Prostate gland (tissue), 2 donors: ENCODE measurements at regions not wholly inside any gene's neighbourhood (a gene's known extent, or its start where the extent isn't known, plus 50 kb on each side); places are given as distances from the start of the nearest gene placed in this dataset.

Experiments
- DNase-seq: peaks from one replicate; pipeline ENCODE4 v3.0.0-alpha.2; 2019; ENCODE audit warnings: low spot score
- H3K27ac ChIP-seq, 2 donors: fragments of 200-600 bp; sonication (generic); 2 replicates each; pipeline ENCODE4 v1.5.1; 2017 to 2019
- H3K27me3 ChIP-seq: fragments of 200-600 bp; sonication (generic); replicated peaks from 2 replicates; pipeline ENCODE4 v1.5.1; 2019; ENCODE audit not compliant: insufficient read depth
- H3K36me3 ChIP-seq, 2 donors: fragments of 200-600 bp; sonication (generic); 1 replicate in 1 of 2; 2 replicates in 1 of 2; pipeline versions ENCODE4 v1.5.1 to v1.8.1; 2017 to 2019
- H3K4me1 ChIP-seq: fragments of 200-600 bp; sonication (generic); replicated peaks from 2 replicates; pipeline ENCODE4 v1.5.1; 2019
- H3K4me3 ChIP-seq, 2 donors: fragments of 200-600 bp; sonication (generic); 2 replicates each; pipeline ENCODE4 v1.5.1; 2017 to 2019
- H3K9me3 ChIP-seq: fragments of 200-600 bp; sonication (generic); 2 replicates; pipeline ENCODE4 v1.5.1; 2017
- CTCF ChIP-seq, 4 experiments: fragments of 200-600 bp in 2 of 4; fragments of 450-650 bp in 2 of 4; sonication (generic) in 2 of 4; IDR thresholded peaks; 1 replicate in 3 of 4; 2 replicates in 1 of 4; pipeline ENCODE4 v1.5.1; 2016 to 2019; ENCODE audit warnings: antibody characterized with exemption in 4 of 4, mild to moderate bottlenecking in 2 of 4, moderate library complexity in 2 of 4
- POLR2A ChIP-seq: fragments of 450-650 bp; IDR thresholded peaks from one replicate; pipeline ENCODE4 v1.6.1; 2016; ENCODE audit warnings: antibody characterized with exemption, mild to moderate bottlenecking
- POLR2AphosphoS5 ChIP-seq: sonication (generic); formaldehyde crosslinking; IDR thresholded peaks from one replicate; pipeline ENCODE4 v1.6.1; 2017; ENCODE audit warnings: antibody characterized with exemption
- WGBS: methylation state at CpG from one replicate; pipeline ENCODE4 v1.1.5; 2018; 5-methylcytosine and 5-hydroxymethylcytosine counted together
- intact Hi-C: fragments of 100-400 bp; cut with DNase I; formaldehyde crosslinking; loops from one replicate; pipeline ENCODE4 v1.14.2; 2022

- intact Hi-C loops, result no loop called here
- Histone ChIP-seq H3K27ac (no peak overlapping the region), H3K36me3 (no peaks in the 10 kb centered on the region), H3K4me3 (no peak overlapping the region), H3K4me1 (no peaks in the 10 kb centered on the region), H3K9me3 (no peaks in the 10 kb centered on the region), H3K27me3 (no peaks in the 10 kb centered on the region)
- TF ChIP-seq CTCF (IDR thresholded peaks at IDR 0.05), result no peak
- TF ChIP-seq POLR2A, result no peak
- no peak for TF ChIP-seq POLR2AphosphoS5
- DNase-seq, result no peak
- WGBS, result 82% methylated on average over 4 of the region's 4 CpGs
Observed at GRCh38 chr3:99526921-99527320, 111.5 kb upstream of the COL8A1 start.

GRCh38 chr3:99524559-99524958 is 113.8 kb upstream of the COL8A1 start:
- H3K9me3 ChIP-seq, result no peaks in the 10 kb centered on the region
- DNase-seq, result no peak
- intact Hi-C loops, result no loop called here
- H3K4me3 ChIP-seq, result no peak overlapping the region
- H3K36me3 ChIP-seq, result no peaks in the 10 kb centered on the region
- no peak overlapping the region for H3K27ac ChIP-seq
- H3K27me3 ChIP-seq, result no peaks in the 10 kb centered on the region
- TF ChIP-seq POLR2AphosphoS5 (no peak), POLR2A (no peak), CTCF (IDR thresholded peaks at IDR 0.05) (no peak)
- no peaks in the 10 kb centered on the region for H3K4me1 ChIP-seq

GRCh38 chr3:99523431-99524127 is 114.8 kb upstream of the COL8A1 start:
- no peak for DNase-seq
- Histone ChIP-seq H3K27ac (no peak overlapping the region), H3K36me3 (no peaks in the 10 kb centered on the region), H3K4me3 (no peak overlapping the region), H3K27me3 (no peaks in the 10 kb centered on the region), H3K9me3 (no peaks in the 10 kb centered on the region), H3K4me1 (no peaks in the 10 kb centered on the region)
- TF ChIP-seq POLR2A, result no peak
- no peak for TF ChIP-seq POLR2AphosphoS5
- TF ChIP-seq CTCF (IDR thresholded peaks at IDR 0.05), result no peak
- intact Hi-C loops, result no loop called here
- 90% methylated on average over 3 of the region's 3 CpGs for WGBS

GRCh38 chr3:99522147-99522546 is 116.2 kb upstream of the COL8A1 start:
- no peak for DNase-seq
- intact Hi-C loops, result no loop called here
- Histone ChIP-seq H3K27me3 (no peaks in the 10 kb centered on the region), H3K4me3 (no peak overlapping the region), H3K27ac (no peak overlapping the region), H3K4me1 (no peaks in the 10 kb centered on the region), H3K9me3 (no peaks in the 10 kb centered on the region), H3K36me3 (no peaks in the 10 kb centered on the region)
- TF ChIP-seq POLR2AphosphoS5 (no peak), POLR2A (no peak), CTCF (IDR thresholded peaks at IDR 0.05) (no peak)
- WGBS, result 80% methylated on average over 2 of the region's 2 CpGs

GRCh38 chr3:99521551-99521950 is 116.8 kb upstream of the COL8A1 start:
- Histone ChIP-seq H3K27me3 (no peaks in the 10 kb centered on the region), H3K27ac (no peak overlapping the region), H3K9me3 (no peaks in the 10 kb centered on the region), H3K4me1 (no peaks in the 10 kb centered on the region), H3K36me3 (no peaks in the 10 kb centered on the region), H3K4me3 (no peak overlapping the region)
- WGBS, result 90% methylated on average over 2 of the region's 2 CpGs
- TF ChIP-seq POLR2A (no peak), POLR2AphosphoS5 (no peak), CTCF (IDR thresholded peaks at IDR 0.05) (no peak)
- no peak for DNase-seq
- intact Hi-C loops, result no loop called here
